GM18520 (cell line): ENCODE measurements at regions not wholly inside any gene's neighbourhood (a gene's known extent, or its start where the extent isn't known, plus 50 kb on each side); places are given as distances from the start of the nearest gene placed in this dataset.

Experiments
- ATAC-seq: cut with Tn5 transposase; IDR thresholded peaks from one replicate; pipeline ENCODE4 v1.9.1; 2021; ENCODE audit not compliant: unreplicated experiment

- no peak for ATAC-seq
Measured at GRCh38 chr11:13062115-13062514, 53.0 kb downstream of the RASSF10 start.

DNA sequence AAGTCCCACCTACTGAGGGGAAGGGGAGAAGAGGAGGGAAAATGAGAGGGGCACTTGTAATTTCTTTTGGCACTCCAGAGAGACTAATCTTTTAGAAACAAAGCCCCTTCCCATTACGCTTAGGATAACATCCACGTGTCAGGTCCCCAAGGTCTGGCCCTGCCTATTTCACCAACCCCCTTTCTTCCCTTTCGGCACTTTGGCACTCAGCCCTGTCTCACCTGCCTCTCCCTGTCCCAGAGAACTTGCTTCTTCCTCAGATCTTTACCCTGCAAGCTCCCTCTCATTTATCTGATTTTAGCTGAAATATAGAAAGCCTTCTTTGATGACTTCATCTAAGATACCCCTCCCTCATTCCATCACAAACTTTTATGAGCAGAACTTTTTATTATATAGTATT is 55.5 kb downstream of the RASSF10 start:
- ATAC-seq, result no peak

DNA sequence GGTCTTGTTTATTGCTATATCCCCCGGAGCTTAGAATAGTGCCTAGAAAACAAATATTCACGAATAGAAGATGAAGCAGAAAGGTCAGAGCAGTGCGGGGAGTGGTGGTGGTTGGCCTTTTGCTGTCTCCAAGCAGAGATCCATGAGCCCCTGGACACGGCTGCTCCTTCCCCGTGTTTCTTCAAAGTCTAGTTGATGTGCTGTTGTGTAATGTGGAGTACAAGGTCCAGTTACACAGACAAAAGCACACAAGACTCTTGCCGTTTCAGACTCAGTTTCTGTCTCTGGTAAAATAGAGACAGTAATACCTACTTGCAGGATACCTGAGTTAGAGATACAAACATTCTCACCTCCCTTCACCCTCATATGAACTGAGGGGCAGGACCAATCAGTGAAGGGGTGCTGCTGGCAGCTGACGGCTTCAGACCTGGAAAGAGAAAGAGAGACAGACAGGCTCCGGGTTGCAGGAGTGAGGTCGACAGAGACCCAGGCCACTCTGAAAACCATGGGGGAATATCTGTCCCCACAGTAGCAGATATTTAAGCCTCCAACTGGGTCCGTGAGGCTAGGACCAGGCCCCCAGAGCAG is 56.2 kb downstream of the RASSF10 start:
- no peak for ATAC-seq

DNA sequence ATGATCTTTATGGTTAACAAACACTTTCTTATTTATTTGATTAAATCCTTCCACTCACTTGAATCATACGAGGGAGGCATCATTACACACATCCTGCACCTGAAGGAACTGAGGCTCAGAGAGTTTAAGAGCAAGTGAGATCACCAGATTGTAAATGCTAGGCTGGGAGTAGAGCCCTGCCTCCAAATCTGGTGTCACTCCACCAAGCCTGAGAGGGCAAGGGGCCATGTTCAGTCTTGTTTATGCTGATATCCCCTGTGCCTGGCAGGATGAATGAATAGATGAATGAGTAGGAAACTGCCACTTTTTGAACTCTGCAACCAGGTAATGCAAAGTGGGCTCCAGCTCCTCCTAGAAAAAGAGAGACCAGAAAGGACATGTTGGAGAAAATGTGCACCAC is 59.1 kb downstream of the RASSF10 start:
- ATAC-seq, result no peak

GRCh38 chr11:13073119-13073981 is 64.2 kb downstream of the RASSF10 start:
- ATAC-seq, result no peak

GRCh38 chr11:13074714-13075464 is 65.8 kb downstream of the RASSF10 start:
- ATAC-seq, result no peak

DNA sequence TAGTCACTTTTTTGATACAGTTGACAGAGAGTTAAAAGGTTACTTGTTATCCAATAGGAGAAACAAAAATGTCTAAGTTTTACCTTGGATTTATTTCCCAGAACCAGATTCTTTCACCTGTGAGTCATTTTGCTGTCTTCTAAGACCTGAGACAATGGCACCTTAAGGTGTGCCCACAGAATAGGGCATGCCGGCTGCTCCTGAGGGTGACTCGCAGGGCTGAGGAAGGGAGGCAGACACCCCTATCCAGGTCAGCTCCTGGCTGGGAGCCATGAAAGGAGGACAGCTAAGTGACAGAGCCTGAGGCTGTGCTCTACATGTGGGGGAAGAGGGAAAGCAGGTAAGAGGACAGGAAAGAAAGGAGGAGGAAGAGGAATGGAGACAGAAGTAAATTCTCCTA is 67.8 kb downstream of the RASSF10 start:
- no peak for ATAC-seq

DNA sequence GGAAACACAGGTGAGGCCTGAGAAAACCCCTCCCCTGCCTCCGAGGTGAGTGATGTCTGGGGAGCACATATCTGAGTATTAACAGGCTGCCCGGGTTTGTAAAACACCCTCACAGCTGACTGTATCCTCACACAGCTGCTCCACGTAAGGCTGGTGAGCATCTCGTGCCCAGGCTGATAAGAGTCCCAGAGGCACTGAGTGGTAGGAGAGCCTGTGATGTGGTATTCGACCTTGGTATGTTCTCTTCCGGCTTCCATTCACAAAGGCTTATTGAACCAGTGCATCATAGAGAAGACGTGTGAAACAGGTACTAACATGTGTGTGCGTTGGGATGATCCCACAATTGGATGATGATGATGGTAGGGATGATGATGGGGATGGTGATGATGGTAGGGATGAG is 71.7 kb downstream of the RASSF10 start:
- ATAC-seq, result no peak

DNA sequence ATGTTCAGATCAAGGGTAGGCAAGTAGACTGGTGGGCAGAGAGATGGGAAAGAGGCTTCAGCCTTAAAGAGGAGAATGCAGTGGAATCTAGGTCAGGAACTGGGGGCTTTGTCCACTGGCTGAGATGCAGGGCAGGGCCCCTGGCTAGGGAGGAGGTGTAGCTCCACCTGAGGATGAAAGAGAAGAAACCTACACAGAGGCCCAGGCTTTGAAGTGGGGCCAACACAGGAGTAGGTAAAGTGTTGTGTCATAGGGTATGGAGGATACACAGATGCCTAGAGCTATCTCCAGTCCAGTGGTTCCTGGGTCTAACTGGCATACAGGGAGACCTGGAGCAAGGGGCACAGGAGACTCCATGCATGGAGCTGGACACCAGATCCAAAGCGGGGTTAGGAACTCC is 73.5 kb downstream of the RASSF10 start:
- no peak for ATAC-seq

DNA sequence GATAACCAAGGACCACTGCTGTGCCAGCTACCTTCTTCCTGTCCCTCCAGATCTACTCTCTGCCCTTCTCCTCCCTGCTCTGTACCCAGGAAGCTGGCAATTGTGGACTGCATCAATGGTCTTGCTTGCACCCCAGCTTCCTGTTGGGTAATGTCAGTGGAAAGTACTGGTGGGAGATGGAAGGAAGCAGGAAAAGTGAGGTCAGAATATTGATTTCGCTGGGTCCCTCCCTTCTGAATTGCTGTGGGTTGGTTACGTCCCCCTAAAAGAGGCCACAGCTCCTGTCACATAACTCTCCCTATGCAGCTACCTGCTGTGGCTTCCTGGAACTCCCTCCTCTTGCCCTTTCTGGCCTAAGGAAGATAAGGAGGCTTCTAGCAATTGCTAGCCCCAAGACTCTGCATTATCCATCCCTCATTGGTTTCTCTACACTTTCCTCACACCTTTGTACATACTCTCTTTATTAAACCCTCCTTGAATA is 81.2 kb downstream of the RASSF10 start:
- no peak for ATAC-seq

- ATAC-seq, result no peak
Measured at GRCh38 chr11:13091373-13091772, 82.3 kb downstream of the RASSF10 start.

GRCh38 chr11:13091804-13092203 is 82.7 kb downstream of the RASSF10 start:
- ATAC-seq, result no peak

GRCh38 chr11:13094930-13095687 is 86.0 kb downstream of the RASSF10 start:
- ATAC-seq, result no peak

DNA sequence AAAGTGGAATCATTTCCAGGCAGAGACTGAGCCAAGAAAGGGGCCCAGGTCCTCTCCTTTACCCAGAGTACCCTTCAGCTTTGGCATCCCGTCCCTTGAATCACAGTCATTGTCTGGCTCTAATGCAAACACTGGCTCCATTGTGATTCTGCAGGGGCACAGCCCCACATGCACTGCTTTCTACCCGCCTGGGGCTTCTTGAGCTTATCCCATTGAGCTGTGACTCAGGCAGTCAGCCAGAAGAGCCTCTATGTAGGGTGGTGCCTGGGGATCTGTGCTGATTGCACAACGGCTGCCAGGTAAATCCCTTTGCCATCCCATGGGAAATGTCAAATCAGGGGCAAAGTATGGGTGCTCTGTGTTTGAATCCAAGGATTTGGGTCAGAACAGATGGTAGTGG is 88.9 kb downstream of the RASSF10 start:
- no peak for ATAC-seq

- no peak for ATAC-seq
Measured at GRCh38 chr11:13098616-13099289, 89.6 kb downstream of the RASSF10 start.

DNA sequence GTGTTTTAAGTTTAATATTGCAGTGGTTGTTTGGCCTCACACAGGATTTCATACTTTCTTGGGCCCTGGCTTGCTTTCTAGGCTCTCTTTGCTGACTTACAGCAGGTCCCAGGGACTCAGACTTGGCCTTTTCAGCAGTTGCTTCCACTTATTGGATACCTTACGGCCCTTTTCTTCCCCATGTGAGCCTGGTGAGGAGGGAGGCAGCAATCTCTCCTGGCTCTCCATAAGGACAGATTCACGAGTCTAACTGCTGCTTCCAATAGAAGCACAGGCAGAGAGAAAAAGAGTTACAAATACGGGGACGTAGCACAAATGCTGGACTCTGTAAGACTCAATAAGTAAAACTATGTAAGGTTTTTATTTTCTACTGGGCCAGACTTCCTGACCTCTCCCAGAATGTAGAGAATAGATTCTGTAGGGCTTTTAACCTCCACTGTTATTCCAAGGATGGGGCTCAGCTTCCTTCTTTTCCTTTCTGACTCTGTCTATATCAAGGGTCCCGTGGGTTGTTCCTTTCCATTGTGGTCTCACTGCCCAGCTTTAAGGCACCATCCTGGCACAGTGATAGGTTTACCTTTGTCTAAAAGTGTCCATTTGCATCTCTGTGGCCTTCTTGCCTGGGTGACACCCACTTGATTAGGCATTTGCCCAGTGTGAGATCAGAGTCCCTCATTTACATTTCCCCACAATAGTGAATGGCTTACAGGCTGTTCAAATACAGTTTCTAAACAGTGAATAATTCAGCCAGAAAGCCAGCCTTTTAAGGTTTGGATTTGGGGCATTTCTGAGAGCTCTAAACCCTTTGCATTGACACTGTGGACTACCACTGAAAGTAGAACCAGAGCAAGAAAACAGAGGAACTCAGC is 92.8 kb downstream of the RASSF10 start:
- ATAC-seq, result no peak

DNA sequence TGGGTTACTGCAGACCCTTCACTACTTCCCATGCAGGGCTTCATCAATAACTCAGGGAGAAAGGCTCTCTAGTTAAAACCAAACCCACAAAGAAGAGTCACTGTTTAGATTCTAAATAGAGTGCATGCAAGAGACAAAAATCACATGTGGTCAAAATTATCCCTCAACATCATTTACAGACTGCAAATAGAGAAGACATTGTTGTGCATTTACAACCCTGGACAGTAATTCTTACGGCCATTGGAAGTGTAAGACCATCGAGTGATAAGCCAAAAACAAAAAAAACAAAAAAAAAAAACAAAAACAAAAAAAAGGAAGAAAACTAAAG is 93.4 kb downstream of the RASSF10 start:
- ATAC-seq, result no peak

DNA sequence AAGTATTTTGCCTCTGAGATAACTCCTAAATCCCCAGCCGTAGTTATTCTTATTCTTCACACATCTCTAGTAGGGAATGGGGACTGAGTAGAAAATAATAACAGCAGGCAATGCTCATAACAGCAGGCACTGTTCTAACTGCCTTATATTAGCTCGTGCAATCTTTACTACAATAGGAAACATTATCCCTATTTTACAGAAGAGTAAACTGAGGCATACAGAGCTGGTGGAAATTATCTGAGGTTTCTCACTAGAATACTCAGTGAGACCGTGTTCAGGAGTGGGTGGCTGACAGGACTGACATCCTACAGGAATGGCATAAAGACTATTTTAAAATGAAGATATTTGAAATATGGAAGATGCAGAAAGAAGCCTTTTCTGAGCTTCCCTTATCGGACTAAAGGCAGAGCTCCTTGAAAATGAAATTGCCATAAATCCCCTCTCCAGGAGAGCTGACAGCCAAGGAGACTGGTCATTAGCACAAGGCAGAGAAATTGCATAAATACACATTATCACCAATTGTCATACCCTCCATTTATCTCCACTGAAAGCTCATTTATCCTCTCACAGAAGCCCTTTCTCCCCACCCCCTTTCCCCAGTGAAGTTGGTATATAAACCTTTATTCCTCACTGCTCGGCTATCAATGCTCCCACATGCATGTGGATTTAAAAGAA is 93.9 kb downstream of the RASSF10 start:
- ATAC-seq, result no peak

- no peak for ATAC-seq
Measured at GRCh38 chr11:13103962-13104554, 94.9 kb downstream of the RASSF10 start.
